Head of caudate nucleus (tissue), 42 donors: ENCODE measurements at regions not wholly inside any gene's neighbourhood (a gene's known extent, or its start where the extent isn't known, plus 50 kb on each side); places are given as distances from the start of the nearest gene placed in this dataset.

ENCODE experiments used
- DNase-seq, 42 donors: peaks; one replicate each; pipeline versions ENCODE4 v3.0.0 to v3.0.0-alpha.2; 2020 to 2021; ENCODE audit warnings: mixed read lengths in 7 of 42
- intact Hi-C: fragments of 100-400 bp; cut with DNase I; formaldehyde crosslinking; loops from one replicate; pipeline ENCODE4 v1.15.0; 2022

- intact Hi-C loops: no loop called here
- no peak for DNase-seq
Observed at GRCh38 chr3:178146406-178146831, 389.8 kb upstream of the KCNMB2 start.

- DNase-seq: no peak
- intact Hi-C loops: no loop called here
Observed at GRCh38 chr3:178147001-178147400, 389.2 kb upstream of the KCNMB2 start.

GRCh38 chr3:178152031-178152806 is 384.0 kb upstream of the KCNMB2 start:
- intact Hi-C loops: no loop called here
- peak in 6 of 42 donors; percentile 4 to 34 (median 20) for DNase-seq

- no peak for DNase-seq
- intact Hi-C loops: no loop called here
Observed at GRCh38 chr3:178152988-178153387, 383.2 kb upstream of the KCNMB2 start.

- intact Hi-C loops: no loop called here
- no peak for DNase-seq
Observed at GRCh38 chr3:178155521-178155920, 380.7 kb upstream of the KCNMB2 start.

GRCh38 chr3:178156301-178156700 is 379.9 kb upstream of the KCNMB2 start:
- DNase-seq: no peak
- intact Hi-C loops: no loop called here

- no peak for DNase-seq
- intact Hi-C loops: no loop called here
Observed at GRCh38 chr3:178159691-178160220, 376.5 kb upstream of the KCNMB2 start.

- intact Hi-C loops: no loop called here
- no peak for DNase-seq
Observed at GRCh38 chr3:178169421-178169820, 366.8 kb upstream of the KCNMB2 start.

GRCh38 chr3:178170698-178171535 is 365.3 kb upstream of the KCNMB2 start:
- intact Hi-C loops: no loop called here

GRCh38 chr3:178172121-178172520 is 364.1 kb upstream of the KCNMB2 start:
- no peak for DNase-seq
- intact Hi-C loops: no loop called here

More at GRCh38 chr3:178170698-178171535, 365.3 kb upstream of the KCNMB2 start:
- DNase-seq: no peak

- intact Hi-C loops: no loop called here
Observed at GRCh38 chr3:178174201-178174915, 361.9 kb upstream of the KCNMB2 start.

GRCh38 chr3:178181088-178181487 is 355.1 kb upstream of the KCNMB2 start:
- DNase-seq: no peak
- intact Hi-C loops: no loop called here

More at GRCh38 chr3:178174201-178174915, 361.9 kb upstream of the KCNMB2 start:
- DNase-seq: no peak

GRCh38 chr3:178181784-178182183 is 354.5 kb upstream of the KCNMB2 start:
- no peak for DNase-seq
- intact Hi-C loops: no loop called here

- intact Hi-C loops: no loop called here
- peak in 37 of 42 donors; percentile 3 to 66 (median 33) for DNase-seq
Observed at GRCh38 chr3:178182337-178182779, 353.9 kb upstream of the KCNMB2 start.

- intact Hi-C loops: no loop called here
- DNase-seq: no peak
Observed at GRCh38 chr3:178184833-178185232, 351.4 kb upstream of the KCNMB2 start.

GRCh38 chr3:178186666-178187065 is 349.6 kb upstream of the KCNMB2 start:
- intact Hi-C loops: no loop called here
- DNase-seq: no peak

- no peak for DNase-seq
- intact Hi-C loops: no loop called here
Observed at GRCh38 chr3:178189854-178190253, 346.4 kb upstream of the KCNMB2 start.

GRCh38 chr3:178193846-178194245 is 342.4 kb upstream of the KCNMB2 start:
- intact Hi-C loops: no loop called here
- no peak for DNase-seq

GRCh38 chr3:178194539-178194938 is 341.7 kb upstream of the KCNMB2 start:
- intact Hi-C loops: no loop called here
- DNase-seq: no peak
